HFF-Myc (cell line): ENCODE measurements at regions not wholly inside any gene's neighbourhood (a gene's known extent, or its start where the extent isn't known, plus 50 kb on each side); places are given as distances from the start of the nearest gene placed in this dataset.

Experiments
- DNase-seq: peaks from one replicate; pipeline ENCODE4 v3.0.0-alpha.2; 2011; ENCODE audit warnings: low read depth; ENCODE audit errors: extremely low read depth
- H3K4me3 ChIP-seq: replicated peaks from 2 replicates; pipeline ENCODE4 v1.5.1; 2011; ENCODE audit warnings: low read depth, mild to moderate bottlenecking, control low read depth, low read length
- TF ChIP-seq, protein P1 (sequence below): IDR thresholded peaks from 2 replicates; pipeline ENCODE4 v1.5.1; 2012; ENCODE audit warnings: mild to moderate bottlenecking, low read depth, low read length, control low read depth; ENCODE audit errors: missing control alignments

DNA sequence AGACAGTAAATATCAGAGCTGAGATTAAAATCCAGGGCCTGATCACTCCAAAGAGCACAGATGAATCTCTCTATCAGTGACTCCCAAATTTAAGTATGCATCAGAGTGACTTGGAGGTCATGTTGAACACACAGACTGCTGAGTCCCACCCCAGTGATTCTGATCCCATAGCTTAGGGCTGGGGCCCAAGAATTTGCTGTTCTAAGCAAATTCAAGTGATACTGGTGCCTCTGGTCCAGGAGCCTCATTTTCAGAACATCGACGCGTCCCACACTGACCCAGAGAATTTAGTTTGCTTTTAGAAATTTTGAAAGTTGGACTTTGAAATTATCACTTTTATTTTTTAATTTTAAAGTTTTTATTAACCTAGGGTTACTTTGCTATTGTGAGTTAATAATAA is 72.7 kb upstream of the NETO1 start:
- H3K4me3 ChIP-seq: no peak overlapping the region
- no peak for DNase-seq
- TF ChIP-seq, protein P1, sequence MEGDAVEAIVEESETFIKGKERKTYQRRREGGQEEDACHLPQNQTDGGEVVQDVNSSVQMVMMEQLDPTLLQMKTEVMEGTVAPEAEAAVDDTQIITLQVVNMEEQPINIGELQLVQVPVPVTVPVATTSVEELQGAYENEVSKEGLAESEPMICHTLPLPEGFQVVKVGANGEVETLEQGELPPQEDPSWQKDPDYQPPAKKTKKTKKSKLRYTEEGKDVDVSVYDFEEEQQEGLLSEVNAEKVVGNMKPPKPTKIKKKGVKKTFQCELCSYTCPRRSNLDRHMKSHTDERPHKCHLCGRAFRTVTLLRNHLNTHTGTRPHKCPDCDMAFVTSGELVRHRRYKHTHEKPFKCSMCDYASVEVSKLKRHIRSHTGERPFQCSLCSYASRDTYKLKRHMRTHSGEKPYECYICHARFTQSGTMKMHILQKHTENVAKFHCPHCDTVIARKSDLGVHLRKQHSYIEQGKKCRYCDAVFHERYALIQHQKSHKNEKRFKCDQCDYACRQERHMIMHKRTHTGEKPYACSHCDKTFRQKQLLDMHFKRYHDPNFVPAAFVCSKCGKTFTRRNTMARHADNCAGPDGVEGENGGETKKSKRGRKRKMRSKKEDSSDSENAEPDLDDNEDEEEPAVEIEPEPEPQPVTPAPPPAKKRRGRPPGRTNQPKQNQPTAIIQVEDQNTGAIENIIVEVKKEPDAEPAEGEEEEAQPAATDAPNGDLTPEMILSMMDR: no peak

DNA sequence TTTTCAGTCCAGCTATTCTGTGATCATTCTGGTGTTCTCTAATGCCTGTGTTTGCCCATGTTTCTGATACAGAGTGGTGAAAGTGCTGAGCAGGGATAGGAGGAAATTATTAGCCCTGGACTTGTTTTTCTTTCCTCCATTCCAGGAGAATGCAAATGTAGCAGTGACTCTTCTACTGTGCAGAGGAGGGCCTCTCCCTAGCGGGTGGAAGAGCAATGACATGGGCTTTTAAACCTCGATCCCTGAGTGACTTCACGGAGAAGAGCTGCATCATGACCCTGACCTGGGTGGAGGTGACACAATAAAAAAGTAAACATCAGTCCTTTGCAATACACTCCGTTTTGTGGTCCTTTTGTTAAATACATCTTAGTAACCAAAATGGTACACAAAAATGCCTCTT is 68.0 kb upstream of the NETO1 start:
- TF ChIP-seq, protein P1: no peak
- DNase-seq: no peak
- no peak overlapping the region for H3K4me3 ChIP-seq

DNA sequence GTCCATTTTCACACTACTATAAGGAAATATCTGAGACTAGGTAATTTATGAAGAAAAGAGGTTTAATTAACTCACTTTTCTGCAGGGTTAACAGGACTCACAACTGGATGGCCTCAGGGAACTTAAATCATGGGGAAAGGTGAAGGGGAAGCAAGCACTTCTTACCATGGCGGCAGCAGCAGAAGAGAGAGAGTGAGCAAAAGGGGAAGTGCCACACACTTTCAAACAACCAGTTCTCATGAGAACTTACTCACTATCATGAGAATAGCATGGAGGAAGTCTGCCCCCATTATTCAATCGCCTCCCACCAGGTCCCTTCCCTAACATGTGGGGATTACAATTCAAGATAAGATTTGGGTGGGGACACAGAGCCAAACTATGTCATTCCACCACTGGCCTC is 55.1 kb upstream of the NETO1 start:
- no peak overlapping the region for H3K4me3 ChIP-seq
- TF ChIP-seq, protein P1: no peak
- no peak for DNase-seq
